Stimulated activated effector memory CD8-positive, alpha-beta T cell treated with anti-CD3 and anti-CD28 coated beads, Interleukin-12 subunit alpha, Interleukin-12 subunit beta, amount 100 ng/mL, for 72 hours (primary cell): ENCODE measurements at regions not wholly inside any gene's neighbourhood (a gene's known extent, or its start where the extent isn't known, plus 50 kb on each side); places are given as distances from the start of the nearest gene placed in this dataset.
A peak's percentile ranks its signal among the peaks of the same experiment; 100 is the strongest.
"Not testable (repeated sequence)": the region's sequence is repeated elsewhere in the genome, so short reads cannot be mapped to it uniquely, and the experiment has no call there.

ENCODE experiments used
- ATAC-seq: fragments of 150-1000 bp; cut with Tn5 transposase; 2 replicates; pipeline ENCODE4 v1.10.0; 2021
- DNase-seq, 2 donors: peaks; one replicate each; pipeline ENCODE4 v3.0.0; 2021 to 2022; ENCODE audit warnings: low spot score in 2 of 2
- H3K27ac Mint-ChIP-seq: one replicate; pipeline ENCODE4 v1.8.0; 2022; ENCODE audit warnings: mild to moderate bottlenecking, mixed read lengths
- H3K36me3 Mint-ChIP-seq: one replicate; pipeline ENCODE4 v1.8.0; 2022; ENCODE audit warnings: mild to moderate bottlenecking, mixed read lengths
- H3K4me1 Mint-ChIP-seq: one replicate; pipeline ENCODE4 v1.8.0; 2022; ENCODE audit warnings: mixed read lengths
- H3K4me3 Mint-ChIP-seq: one replicate; pipeline ENCODE4 v1.8.0; 2022; ENCODE audit warnings: mild to moderate bottlenecking, mixed read lengths
- H3K9me3 Mint-ChIP-seq: one replicate; pipeline ENCODE4 v1.8.0; 2022; ENCODE audit warnings: mixed read lengths

DNA sequence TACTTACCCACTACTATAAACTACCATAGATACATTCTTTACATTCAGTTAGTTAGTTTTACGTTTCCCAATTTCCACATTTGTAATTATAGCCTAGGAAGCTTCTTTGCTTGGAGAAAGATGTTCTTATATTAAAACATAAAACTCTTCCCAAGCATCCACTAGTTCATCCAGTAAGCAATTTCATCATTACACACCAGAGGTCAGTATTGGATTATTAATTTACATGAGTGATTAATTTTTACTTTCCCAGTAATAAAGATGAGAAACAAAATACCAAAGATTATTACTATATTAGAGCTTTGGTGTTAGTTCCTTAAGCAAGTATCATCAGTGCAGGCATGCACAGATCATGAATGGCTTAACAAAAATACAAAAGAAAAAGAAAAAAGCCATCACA, 518.4 kb downstream of the TUBA3C start:
- H3K27ac Mint-ChIP-seq, DNase-seq, H3K9me3 Mint-ChIP-seq: not testable (repeated sequence)

DNA sequence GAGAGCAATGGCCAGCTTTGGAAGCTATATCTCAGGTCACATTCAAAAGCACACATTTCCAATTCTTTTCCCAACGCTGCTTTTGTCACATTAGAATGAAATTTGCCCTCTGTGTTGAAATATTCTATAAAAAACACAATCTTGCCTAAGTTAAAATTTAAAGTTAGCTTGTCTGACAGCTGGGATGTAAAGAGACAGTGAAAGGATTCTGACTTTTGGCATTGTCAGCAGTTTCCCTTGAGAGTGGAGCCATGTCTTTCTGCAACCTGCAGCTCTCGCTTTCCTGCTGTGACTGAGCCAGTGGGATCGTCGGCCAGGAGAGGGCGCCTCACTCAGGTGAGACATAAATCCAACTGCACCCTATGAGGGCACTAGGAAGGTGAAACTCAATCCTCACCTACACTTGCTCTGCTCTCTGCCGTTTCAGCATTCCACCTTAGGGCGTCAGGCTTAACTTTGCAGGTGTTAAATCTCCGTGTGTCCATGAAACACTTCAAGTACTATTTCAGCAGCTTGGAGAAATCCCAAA, 537.9 kb downstream of the TUBA3C start:
- peak in 1 of 2 donors; percentile 48 for DNase-seq
- H3K9me3 Mint-ChIP-seq, H3K27ac Mint-ChIP-seq, H3K4me3 Mint-ChIP-seq, H3K4me1 Mint-ChIP-seq, ATAC-seq, H3K36me3 Mint-ChIP-seq: not testable (repeated sequence)

More for the DNA sequence above, 518.4 kb downstream of the TUBA3C start:
- not testable (repeated sequence) for H3K36me3 Mint-ChIP-seq, H3K4me3 Mint-ChIP-seq, ATAC-seq, H3K4me1 Mint-ChIP-seq

DNA sequence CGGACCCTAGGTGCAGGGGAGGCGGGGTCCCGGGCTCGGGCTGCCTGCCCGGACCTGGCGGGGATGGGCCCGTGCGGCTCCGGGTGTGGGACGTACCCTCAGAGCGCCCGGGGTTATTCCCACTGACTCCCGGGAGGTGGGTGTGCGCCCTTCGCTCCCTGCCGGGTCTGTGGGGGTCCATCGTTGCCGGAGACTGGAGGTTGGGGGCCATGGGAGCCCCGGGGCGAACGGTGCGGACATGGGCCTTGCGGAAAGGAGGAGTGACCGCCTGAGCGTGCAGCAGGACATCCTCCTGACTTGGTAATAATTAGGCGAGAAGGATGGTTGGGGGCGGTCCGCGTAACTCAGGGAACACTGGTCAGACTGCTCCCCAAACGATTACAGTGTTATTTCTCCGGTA, 552.7 kb downstream of the TUBA3C start:
- H3K36me3 Mint-ChIP-seq, H3K4me1 Mint-ChIP-seq, H3K27ac Mint-ChIP-seq, DNase-seq, H3K4me3 Mint-ChIP-seq, ATAC-seq: not testable (repeated sequence)
- H3K9me3 Mint-ChIP-seq: peaks cover 10% of the 10 kb centered on the region

DNA sequence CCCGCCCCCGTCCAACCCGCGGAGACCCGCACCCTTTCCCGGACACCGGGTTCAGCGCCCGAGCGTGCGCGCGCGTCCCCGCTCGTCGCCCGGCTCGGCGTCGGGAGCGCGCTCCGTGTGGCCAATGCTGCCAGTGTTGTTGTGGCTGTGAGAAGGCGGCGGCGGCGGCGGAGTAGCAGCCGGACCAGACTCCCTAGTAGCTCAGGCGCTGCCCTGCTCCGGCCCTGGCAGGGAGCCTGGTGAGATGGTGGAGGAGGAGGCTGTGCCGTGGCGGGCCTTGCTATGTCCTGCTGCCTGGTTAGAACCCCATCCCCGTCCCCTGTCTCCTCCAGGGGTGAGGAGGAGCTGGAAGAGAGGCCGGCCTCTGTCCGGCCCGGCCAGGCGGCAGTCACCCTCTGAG, 553.2 kb downstream of the TUBA3C start:
- no peak for ATAC-seq
- H3K4me1 Mint-ChIP-seq: no peaks in the 10 kb centered on the region

DNA sequence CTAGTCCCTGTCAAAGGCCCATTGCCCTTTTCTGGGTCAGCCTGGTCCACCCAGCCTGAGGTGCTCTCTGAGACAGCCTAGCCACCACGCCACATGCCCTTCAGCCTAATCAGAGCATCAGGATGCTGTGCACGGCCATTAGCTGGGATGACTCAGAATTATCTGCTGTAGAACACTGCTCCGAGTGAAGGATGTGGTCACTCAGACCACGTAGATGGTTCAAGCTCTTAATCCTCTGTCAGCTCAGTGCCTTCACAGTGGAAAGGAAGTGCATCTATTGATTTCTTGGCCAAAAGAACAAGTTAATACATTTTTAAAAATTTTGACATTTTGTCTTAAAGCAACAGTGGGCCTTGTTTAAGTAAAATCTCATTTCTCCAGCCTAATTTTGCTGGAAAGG, 557.6 kb downstream of the TUBA3C start:
- DNase-seq, ATAC-seq, H3K36me3 Mint-ChIP-seq, H3K27ac Mint-ChIP-seq, H3K9me3 Mint-ChIP-seq, H3K4me3 Mint-ChIP-seq, H3K4me1 Mint-ChIP-seq: not testable (repeated sequence)

More for the DNA sequence above, 553.2 kb downstream of the TUBA3C start:
- H3K36me3 Mint-ChIP-seq: no peaks in the 10 kb centered on the region
- no peak overlapping the region for H3K4me3 Mint-ChIP-seq
- DNase-seq: no peak
- H3K9me3 Mint-ChIP-seq: peaks cover 5% of the 10 kb centered on the region
- H3K27ac Mint-ChIP-seq: no peak overlapping the region

DNA sequence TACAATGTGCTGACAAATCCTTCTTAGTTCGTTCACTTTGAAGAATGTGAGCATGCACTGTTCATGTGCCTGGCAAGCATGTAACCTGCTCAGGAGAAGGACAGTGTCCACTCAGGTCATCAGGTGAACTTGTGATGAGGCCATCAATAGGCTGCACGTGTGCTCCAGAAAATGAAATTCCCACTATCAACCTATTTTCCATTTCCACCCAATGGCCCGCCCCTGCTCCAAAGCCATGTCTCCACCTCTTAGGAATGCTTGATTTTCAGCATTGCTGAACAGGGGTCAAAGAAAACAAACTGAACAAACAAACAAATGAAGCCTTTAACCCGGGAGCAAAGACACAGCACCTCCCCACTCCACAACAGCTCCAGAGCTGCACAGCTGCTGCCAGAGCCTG, 563.2 kb downstream of the TUBA3C start:
- H3K4me3 Mint-ChIP-seq, H3K4me1 Mint-ChIP-seq, H3K9me3 Mint-ChIP-seq, H3K36me3 Mint-ChIP-seq, DNase-seq, ATAC-seq, H3K27ac Mint-ChIP-seq: not testable (repeated sequence)

DNA sequence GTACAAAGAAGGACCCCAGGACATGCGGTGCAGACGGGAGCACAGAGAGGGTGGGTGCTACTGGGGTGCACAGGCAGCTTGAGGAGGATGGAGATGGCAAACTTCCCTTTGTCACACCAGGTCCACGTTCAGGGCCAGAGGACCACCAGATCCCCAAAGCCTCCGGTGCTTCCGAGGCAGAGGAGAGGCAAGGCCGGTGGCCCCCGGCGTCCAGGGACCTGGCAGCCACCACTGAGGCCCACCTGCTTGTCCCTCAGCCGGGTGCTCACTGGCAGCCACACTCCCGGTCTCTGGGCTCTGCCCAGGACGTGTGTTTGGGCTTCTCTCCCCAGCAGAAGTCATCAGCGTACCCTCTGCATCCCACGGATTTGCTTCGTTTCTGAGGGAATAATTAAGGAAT, 571.1 kb downstream of the TUBA3C start:
- not testable (repeated sequence) for H3K4me1 Mint-ChIP-seq, H3K9me3 Mint-ChIP-seq, DNase-seq, ATAC-seq, H3K36me3 Mint-ChIP-seq, H3K4me3 Mint-ChIP-seq, H3K27ac Mint-ChIP-seq

DNA sequence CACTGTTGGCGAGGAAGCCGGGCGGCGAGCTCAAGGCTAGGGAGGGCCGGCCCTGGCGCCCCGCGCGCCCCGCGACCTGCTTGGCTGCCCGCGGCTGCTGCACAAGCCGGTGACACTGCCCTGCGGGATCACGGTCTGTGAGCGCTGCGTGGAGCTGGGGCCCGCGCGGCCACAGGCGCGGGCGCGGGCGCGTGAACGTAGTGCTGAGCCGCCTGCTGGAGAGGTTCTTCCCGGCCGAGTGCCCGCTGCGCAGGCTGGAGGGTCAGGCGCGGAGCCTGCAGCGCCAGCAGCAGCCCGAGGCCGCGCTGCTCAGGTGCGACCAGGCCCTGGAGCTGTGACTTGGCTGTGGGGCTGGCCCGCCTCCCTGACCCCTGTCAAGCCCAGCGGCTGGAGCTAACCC, 572.3 kb downstream of the TUBA3C start:
- not testable (repeated sequence) for H3K4me1 Mint-ChIP-seq, H3K9me3 Mint-ChIP-seq, H3K36me3 Mint-ChIP-seq, ATAC-seq, DNase-seq, H3K27ac Mint-ChIP-seq, H3K4me3 Mint-ChIP-seq

DNA sequence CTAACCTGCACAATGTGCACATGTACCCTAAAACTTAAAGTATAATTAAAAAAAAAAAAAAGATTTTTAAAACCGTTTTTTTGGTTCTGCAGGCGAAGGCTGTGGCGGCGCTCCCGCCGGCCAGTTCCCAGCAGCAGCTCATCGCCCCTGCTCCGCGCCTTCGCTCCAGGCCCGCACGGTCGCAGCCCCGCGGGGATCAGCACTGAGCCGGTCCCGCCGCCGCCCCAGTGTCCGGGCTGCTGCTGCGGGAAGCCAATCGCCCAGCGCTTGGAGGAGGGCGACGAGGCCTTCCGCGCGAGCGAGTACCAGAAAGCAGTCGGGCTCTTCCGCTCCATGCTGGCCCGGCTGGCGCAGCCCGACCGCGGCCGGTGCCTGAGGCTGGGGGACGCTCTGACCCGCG, 572.8 kb downstream of the TUBA3C start:
- H3K9me3 Mint-ChIP-seq, H3K27ac Mint-ChIP-seq, DNase-seq, H3K4me3 Mint-ChIP-seq, ATAC-seq, H3K36me3 Mint-ChIP-seq, H3K4me1 Mint-ChIP-seq: not testable (repeated sequence)

DNA sequence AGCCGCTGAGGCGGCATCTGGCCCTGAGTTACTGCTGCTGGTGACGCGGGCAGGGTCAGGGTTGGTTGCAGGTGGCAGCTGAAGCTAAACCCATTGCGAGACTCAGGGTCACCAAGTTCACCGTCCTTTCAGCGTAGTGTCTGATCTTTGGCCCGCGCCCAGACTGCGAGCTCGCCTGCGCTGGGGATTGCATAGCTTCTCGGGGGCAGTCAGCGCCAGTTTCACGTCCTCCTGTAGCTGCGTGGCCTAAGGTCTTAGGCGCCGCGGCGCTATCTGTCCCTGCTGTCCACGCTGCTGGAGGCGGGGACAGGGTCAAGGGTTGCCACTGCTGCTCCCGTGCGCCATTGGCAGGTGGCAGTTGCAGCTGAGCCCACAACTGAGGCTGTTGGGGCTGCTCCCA, 581.3 kb downstream of the TUBA3C start:
- DNase-seq, H3K27ac Mint-ChIP-seq, ATAC-seq, H3K9me3 Mint-ChIP-seq, H3K4me1 Mint-ChIP-seq, H3K4me3 Mint-ChIP-seq, H3K36me3 Mint-ChIP-seq: not testable (repeated sequence)

DNA sequence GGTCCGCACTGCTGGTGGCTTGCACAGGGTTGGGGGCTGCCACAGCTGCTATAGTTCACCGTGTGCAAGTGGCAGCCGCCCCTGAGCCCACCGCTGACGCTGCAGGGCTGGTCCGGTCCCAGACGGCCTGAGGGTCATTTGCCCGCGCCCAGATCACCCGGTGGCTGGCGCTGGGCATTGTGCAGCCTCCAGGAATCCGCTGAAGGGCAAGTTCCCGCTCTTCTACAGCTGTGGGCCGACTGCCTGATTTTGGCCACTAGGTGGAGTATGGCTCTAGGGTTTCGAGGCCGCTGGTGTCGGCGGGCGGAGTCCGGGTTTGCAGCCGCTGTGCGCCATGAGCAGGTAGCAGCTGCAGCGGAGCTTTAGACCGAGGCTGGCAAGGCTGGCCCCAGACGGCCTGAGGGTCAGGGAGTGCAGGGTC, 581.8 kb downstream of the TUBA3C start:
- H3K4me1 Mint-ChIP-seq, H3K9me3 Mint-ChIP-seq, H3K4me3 Mint-ChIP-seq, H3K36me3 Mint-ChIP-seq, DNase-seq, H3K27ac Mint-ChIP-seq, ATAC-seq: not testable (repeated sequence)

DNA sequence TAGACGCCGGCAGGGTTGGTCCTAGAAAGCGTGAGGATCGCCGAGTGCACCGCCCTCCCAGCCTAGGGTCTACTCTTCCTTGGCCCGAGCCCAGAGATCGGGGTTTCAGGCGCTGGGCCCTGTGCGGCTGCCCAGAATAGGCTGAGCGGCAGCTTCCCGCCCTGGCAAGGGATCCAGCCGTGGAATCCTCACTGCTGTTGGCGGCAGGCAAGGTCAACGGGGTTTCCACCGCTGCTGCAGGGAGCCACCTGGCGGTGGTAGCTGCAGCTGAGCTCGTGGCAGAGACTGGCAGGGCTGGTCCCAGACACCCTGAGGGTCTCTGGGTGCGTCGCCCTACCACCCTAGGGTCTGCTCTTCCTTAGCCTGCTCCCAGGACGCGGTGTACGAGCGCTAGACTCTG, 583.1 kb downstream of the TUBA3C start:
- ATAC-seq, H3K27ac Mint-ChIP-seq, DNase-seq, H3K36me3 Mint-ChIP-seq, H3K4me3 Mint-ChIP-seq, H3K9me3 Mint-ChIP-seq, H3K4me1 Mint-ChIP-seq: not testable (repeated sequence)

DNA sequence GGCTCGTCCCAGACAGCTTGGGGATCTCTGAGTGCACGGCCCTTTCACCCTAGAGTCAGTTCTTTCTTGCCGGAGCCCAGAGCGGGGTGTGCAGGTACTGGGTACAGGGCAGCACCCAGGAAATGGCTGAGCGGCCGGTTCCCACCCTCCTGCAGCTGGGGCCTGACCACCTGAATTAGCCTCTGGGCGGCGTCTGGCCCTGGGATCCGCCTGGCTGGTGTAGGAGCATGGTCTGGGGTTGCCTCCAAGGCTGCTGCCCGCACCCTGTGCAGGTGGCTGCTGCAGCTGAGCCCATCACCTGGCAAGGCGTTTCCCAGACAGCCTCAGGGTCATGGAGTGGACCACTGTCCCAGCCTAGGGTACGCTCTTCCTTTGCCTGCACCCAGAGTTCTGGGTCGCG, 583.7 kb downstream of the TUBA3C start:
- not testable (repeated sequence) for H3K4me3 Mint-ChIP-seq, H3K36me3 Mint-ChIP-seq, ATAC-seq, H3K27ac Mint-ChIP-seq, DNase-seq, H3K4me1 Mint-ChIP-seq, H3K9me3 Mint-ChIP-seq

DNA sequence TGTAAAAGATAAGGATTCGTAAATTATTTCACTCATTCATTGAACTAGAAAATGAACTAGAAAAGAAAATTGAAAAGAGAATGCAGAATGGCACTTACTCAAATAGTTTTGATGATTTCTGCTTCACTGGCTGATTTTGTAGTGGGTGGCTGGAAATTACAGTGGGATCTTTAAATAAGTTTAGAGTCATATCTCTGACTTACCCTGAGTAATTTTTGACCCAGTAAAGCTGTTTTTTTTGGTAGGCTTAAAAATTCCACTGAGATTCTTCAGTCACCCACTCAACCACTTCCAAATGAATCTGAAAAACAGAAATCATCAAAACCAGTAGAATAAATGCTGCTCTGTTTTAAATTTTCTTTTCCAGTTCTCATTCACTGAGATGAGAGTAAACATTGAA, 604.5 kb downstream of the TUBA3C start:
- H3K4me3 Mint-ChIP-seq, ATAC-seq, H3K9me3 Mint-ChIP-seq, H3K36me3 Mint-ChIP-seq, H3K27ac Mint-ChIP-seq, H3K4me1 Mint-ChIP-seq, DNase-seq: not testable (repeated sequence)

DNA sequence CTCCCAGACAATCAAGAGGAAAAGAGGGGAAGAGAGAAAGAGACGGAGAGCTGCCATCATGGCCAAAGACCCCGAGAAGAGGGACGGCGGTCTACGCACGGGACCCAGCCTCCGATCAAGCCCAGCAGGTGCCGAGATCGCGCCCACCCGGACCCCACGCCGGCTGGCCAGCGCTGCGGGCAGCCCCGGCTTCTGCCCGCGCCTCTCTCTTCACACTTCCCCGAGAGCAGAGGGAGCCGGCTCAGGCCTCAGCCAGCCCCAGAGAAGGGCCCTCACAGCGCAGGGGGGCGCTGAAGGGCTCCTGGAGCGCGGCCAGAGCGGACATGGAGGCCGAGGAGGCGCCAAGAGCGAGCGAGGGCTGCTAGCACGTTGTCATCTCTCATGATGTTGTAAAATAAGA, 613.7 kb downstream of the TUBA3C start:
- ATAC-seq: not testable (repeated sequence)

More for the DNA sequence above, 613.7 kb downstream of the TUBA3C start:
- H3K27ac Mint-ChIP-seq, H3K36me3 Mint-ChIP-seq, DNase-seq, H3K4me1 Mint-ChIP-seq, H3K4me3 Mint-ChIP-seq, H3K9me3 Mint-ChIP-seq: not testable (repeated sequence)
